Endometrium (tissue), 2 donors: ENCODE measurements at regions not wholly inside any gene's neighbourhood (a gene's known extent, or its start where the extent isn't known, plus 50 kb on each side); places are given as distances from the start of the nearest gene placed in this dataset.
"Not testable (repeated sequence)": the region's sequence is repeated elsewhere in the genome, so short reads cannot be mapped to it uniquely, and the experiment has no call there.

Experiments
- FAIRE-seq: peaks from 2 replicates; lab custom pipeline; 2012; peaks lifted over from hg19 to GRCh38; lab: Jason Lieb, UNC
- donor health status: control.
- donor health status: control.

DNA sequence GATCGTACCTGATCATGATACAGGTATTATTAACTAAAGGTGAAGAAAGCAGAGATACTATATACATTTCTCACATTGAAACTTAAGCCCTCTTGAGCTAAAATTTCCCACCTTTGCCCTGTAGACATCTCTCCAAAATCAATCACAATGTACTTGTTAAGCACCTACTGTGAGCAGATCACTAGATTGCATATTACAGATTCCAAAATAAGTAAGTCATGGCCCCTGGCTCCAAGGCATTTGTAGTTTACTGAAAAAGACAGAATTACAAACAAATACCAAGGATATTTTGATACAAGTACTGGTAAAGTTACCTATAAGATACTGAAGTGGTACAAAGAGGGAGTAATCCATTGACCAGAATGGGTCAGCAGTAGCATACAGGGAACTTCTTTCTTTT is 455.3 kb downstream of the STK39 start:
- no peak for FAIRE-seq

DNA sequence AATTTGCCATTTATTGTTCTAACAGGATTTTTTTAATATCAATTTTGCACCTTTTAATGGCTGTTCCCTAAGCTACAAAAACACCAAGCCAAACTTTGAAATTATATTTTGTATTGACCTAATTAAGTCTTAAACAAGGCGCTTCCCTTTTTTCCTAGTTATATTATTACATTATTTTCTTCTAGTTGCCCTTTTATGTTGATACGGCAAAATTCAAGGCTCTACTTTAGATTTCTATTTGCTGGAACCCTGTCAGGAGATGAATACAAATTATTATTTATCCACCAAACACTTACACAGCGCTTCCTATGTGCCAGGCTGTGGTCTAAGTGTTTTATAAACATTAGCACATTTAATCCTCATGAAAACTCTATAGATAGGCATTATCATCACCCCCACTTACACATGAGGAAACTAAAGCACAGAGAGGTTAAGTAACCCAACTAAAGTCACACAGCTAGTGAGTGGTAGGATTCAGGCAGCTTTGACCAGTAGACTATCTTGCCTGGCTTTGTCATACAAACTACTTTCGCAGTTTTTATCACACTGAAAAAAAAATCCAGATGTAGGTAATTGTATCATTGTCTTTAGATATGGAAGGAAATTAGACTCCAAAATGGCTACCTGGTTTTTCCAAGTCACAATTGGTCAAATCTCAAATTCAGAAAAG is 456.5 kb downstream of the STK39 start:
- no peak for FAIRE-seq

DNA sequence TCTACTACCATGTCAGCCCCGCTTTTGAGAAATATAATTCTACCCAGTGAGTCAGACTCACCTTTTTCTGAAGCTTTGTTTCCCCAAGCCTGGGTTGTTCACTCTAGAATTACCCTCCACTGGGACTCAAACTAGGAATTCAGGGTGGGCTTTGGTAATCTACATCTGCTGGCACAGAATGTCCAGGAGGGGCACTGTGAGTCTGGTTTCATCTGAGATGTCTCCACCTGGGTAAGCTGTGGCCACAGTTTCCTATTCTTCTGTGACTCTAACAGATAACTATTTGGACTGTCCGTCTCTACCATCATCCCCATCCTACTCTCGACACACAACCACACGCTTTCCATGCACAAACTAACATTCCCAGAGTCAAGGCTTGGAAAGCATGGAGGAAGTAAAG is 457.2 kb downstream of the STK39 start:
- FAIRE-seq, result no peak

DNA sequence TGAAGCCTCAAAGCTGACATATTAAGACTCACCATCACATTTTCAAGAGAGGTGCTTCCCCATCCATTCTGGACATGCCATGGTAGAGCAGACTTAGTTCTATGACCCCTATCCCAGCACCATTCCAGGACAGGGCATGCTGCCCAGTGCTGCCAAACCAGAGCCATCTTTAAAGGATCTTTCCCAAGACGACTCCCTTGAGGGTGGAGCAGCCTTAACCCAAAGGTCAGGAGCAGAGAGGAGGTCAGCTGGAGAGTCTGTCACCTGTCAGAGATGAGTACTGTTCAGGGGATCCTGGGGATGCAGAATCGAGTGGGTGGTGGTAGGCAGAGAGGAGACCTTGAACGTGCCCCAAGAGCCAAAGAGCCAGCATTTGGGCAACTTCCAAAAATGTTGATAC is 459.8 kb downstream of the STK39 start:
- no peak for FAIRE-seq

DNA sequence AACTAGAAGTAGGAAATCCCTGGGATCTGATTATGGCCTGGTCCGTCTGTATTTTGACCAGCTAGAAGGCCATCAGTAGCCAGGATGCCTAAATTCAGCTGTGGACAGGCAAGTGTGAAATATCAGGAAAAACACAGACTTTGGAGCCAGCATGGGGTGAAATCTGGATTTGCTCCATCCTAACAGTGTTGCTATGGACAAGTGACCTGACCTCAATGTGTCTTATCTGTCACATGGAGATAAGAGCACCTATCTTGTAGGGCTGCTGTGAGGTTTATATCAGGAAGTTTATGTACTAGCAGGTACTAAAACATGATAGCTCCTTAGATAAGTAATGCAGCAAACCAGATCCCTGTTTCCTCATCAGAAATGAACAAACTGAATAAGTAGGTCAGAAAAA is 460.4 kb downstream of the STK39 start:
- no peak for FAIRE-seq

DNA sequence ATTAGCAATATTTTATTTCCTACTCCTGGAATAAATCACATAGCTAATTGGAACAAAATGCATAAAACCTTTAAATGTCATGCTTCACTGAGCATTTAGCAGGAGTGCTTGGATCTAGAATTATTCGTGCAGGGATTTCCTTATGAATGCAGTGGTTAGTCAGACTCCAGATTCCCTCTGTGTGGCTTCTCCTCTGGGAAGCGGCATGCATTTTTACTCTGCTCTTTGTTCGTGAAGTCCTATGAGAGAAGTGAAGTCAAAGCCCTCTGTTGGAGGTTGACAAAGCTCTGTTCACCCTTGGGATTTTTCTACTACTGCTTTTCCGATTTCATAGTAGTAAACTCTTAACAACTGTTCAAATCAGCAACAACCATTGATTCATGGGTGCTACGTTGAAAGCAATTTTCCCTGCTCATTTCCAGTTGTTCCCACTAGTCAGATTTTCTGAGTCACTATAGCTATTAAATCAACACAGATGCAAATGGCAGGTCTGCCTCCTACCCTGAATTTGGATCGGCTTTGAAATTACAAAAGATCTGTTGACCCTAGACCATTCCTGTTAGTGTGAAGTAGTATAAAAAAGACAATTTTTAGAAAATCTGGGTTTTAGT is 461.7 kb downstream of the STK39 start:
- FAIRE-seq, result no peak

DNA sequence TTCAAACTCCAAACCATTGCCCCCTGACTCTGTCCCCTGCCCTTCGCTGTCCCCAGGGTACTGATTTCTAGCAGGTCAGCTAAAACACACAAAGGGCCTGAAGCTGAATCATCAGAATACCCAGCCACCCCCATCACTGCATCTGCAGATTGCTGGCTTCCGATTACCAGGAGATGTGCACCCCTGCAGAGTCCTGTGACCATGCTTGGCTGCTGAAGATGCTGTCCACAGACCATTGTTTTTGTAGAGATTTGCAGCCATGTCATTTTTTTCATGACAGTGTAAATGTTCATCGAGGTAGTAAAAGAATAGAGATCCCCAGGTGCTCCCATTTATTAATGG is 463.3 kb downstream of the STK39 start:
- no peak for FAIRE-seq

DNA sequence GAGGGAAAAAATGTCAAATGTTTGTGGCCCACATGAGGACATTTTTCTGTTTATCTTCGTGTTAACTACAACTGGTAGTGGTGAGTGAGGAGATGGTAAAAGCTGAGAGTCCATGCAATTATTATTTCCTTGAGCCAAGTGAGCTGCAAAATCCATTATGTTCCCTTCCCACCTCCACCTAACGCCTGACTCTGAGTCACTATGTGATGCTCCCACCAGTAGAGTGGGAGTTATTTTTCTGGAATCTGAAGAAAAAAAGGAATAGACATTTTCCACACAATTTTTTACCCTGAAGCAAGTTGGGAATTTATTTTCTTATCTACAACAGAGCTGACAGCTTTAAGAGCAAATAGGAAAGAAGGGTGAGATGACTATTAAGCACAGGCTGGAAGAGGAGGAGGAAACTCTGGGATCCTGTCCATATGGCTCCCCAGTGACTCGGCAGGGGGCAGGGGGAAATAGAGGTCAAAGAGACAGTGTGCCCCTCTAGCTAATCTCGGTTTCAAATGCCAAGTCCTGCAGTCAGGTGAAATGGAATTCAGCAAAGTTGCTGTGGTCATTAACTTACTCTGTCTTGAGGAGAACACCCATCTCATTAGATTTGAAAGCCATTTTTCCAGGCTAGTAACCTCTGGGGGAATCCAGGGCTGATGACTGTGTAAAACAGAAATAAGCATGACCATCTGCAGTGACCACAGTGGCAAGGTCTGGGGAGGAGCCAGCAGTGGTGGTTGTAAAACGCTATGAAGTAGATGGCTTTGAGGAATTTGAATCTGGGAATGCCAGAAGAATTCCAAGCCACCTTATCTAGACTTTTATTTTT is 463.9 kb downstream of the STK39 start:
- FAIRE-seq, result peak; percentile 86

DNA sequence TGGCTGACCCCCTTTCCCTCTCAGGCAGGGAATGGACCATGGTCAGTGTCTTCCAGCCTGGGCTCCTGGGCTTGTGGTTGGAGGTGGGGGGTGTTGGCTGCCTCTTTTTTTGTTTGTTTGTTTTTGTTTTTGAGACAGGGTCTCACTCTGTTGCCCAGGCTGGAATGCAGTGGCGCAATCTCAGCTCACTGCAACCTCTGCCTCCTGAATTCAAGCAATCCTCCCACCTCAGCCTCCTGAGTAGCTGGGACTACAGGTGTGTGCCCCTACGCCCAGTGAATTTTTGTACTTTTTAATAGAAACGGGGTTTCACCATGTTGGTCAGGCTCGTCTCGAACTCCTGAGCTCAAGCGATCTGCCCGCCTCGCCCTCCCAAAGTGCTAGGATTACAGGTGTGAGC is 465.8 kb downstream of the STK39 start:
- FAIRE-seq, result not testable (repeated sequence)

DNA sequence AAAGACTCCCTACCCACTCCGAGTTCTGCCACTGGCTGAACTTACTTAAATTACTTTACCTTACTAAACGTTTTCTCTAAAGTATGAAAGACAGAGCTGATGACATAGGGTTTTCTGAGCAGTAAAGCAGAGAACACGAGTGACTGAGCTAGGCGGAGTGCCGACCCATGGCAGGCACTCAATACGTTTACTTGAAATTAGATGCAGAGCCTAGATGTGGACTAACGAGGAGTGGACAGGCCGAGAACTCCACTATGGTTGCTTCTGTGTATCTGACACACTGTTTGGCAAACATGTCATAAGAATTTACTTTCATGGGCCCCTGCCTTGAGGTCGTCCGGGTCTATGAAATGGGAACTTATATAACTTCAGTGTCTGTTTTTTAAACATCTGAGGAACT is 471.0 kb downstream of the STK39 start:
- no peak for FAIRE-seq

DNA sequence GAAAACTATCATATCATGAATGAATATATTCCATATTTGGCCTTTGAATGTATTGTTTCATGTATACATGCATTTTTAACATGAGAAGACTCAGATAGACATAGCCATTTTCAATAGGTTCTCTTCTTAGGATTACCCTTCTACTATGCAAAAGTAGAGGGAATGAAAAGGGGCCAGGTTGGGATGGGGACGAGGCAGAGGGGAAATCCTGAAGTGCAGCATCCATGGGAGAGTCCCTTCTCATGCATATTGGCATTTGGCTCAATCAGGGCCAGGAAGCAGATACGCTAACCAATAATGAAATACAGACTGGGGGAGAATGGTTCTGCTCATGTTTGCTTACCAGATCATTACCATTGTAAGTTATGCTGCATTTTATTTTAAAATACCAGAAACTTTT is 475.8 kb downstream of the STK39 start:
- FAIRE-seq, result no peak

DNA sequence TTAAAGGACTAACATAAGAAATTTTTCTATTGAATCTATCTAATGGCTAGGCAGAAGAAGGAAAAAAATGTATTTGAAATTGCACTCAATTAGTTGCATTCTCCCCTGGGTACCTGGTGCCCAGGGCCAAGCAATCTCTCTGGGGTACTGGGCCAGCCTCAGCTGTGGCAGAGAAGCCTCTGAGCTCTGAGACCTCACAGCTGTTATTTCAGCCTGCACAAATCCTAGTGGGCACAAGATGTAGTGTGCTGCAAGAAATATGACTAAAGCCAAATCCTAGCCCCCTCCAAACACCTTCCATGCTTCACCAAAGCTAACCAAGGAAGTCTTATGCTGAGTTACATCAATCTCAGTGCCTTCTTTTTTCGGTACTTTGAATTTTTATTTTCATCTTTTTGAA is 478.4 kb downstream of the STK39 start:
- FAIRE-seq, result no peak

DNA sequence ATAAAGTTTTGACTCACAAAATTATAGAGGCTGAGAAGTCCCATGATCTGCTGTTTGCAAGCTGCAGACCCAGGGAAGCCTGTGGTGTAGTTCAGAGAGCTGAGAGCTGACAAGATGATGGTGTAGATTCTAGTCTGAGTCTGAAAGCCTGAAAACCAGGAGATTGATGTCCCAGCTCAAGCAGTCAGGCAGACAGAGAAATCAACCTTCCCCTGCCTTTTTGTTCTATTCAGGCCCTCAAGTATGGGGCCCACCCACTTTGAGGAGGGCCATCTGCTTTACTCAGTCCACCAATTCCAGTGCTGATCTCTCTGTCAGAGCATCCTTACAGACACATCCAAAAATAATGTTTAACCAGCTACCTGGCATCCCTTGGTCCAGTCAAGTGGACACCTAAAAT is 479.6 kb downstream of the STK39 start:
- FAIRE-seq, result no peak

DNA sequence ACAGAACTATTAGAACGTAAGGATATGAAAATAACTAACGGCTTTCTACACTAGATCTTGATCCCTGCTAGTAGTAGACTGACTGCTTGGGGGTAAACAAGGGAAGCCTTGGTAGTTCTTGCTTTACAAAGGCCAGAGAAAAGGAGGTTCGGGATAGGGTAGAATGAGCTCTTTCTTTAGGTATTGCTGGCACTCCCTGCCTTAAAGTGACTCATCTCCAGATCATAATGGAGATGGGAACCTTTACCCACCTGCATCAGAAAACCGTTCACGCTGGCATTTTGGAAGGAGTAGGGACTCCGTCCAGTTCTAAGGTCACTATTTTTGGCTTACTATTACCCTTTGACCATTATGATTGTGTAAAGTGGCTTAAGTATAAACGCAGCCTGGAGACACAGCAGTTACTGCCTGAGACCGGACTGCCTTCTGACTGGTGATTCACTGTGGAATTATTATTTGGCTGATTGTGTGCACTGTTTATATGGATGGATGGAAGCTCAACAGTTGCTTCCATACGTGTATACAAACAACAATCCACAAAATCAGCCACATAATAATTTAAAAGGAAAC is 482.5 kb downstream of the STK39 start:
- FAIRE-seq, result no peak

DNA sequence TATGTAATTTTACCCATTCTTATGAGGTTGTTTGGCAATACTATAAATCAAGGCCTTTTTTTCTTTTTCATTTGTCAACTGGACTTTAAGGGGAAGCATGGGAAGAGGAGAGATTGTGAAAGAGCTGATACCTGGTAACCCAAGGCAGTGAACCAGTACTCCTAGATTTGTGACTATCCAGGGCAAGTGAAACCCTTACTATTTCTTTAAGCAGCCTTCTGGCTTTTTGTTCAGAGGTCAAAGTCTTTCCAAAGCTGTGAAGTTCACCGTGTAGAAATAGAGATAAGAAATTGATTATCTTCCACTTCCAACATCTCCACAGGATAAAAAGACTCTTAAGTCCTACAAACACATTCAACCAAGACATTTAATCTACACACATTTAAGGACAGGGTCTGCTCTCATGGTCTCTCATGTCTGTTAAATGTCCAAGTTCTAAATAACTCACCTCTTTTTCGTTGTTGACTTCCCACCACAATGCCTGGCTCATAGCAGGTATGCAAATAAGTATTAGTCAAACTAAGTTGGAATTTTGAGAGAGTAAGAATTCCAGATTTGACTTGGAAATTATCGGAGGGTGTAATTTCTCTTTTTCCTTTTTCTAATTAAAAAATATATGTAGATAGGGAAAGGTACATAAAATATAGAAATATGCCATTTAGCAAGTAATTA is 485.8 kb downstream of the STK39 start:
- no peak for FAIRE-seq

DNA sequence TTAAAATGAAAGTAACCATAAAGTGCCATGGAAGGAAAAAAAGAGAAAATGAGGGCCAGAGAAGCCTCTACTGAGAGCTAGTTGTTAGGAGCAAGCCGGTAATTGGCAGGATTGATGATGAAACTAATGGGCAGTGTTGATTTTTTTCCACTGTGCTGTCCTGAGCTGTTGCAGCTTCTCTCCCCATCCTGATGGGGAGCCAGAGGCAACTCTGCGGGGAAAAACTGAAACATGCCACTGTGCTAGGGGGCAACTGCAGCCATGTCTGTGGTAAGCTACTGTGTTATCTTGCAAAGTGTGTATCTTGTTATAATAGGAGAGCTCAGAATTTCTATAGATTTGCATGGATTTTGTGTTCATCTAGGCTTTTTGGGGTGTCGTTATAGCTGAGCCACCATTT is 487.9 kb downstream of the STK39 start:
- FAIRE-seq, result no peak

DNA sequence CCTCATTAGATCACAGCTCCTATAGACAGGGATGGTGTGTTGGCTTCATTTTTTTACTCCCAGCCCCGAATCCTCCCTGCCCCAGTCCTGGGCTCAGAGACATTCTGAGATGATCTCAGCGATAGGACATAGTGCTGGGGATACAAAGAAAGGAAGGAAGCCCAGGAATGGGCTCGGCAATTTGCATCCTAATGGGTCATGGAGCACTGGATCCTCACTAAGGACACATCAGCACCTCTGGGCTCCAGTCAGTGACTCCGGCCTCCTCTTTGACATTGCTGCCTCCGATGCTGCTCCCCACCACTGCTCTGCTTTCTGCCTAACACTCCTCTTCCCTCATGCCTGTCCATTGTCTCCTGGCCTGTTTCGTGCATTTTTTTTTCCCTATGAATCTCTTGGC is 489.1 kb downstream of the STK39 start:
- no peak for FAIRE-seq

DNA sequence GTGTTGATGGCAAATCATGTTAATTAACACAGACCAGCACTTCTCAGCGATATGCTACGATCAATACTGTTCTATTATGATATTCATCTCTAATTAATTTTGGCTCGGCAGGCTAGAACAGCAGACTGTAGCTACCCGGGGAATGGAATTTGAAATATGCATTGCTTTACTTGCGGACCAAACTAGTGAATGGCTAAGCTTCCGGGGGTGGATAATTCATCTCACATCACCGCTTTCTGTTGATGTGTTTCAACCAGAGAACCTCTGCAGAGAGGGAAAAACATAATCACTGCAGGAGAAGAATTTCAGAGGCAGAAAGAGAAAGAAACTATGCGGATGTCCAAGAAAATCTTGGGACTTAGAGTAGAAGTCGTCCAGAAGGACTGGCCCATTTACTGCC is 490.9 kb downstream of the STK39 start:
- FAIRE-seq, result no peak

DNA sequence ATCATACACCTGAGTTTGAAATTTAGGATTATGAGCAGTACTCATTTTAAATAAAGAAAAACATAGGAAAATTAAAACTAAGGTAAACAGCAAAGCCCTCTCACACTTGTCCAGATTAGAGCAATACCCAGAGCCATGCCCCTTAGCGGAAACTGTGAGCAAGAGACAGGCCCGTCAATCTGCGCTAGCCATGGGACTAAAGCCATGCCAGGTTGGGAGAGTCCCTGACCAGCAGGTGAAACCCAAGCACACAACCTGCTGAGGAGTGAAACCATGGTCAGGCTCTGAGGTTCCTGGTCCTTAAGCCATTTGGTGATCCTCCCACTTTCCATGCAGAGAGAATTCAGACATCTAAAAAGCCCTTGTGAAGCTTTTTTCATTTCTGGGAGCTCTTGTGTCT is 494.3 kb downstream of the STK39 start:
- no peak for FAIRE-seq

DNA sequence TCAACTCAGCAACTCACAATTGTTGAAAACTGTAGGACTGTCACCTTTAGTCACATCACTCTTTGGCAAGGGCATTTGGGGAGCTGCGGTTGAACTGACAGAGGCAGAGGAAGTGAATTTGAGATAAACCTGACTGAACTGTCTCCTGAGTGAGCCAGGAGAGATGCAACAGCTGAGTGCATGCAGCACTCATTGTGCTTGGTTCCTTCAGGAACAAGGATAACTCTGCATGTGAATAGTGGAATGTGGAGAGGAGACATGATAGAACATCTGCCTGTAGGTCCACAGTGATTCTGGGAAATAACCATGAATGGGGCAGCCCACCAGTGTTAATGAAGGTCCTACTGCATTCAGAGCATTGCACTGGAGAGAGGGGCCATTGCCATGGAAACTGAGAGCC is 494.7 kb downstream of the STK39 start:
- no peak for FAIRE-seq

DNA sequence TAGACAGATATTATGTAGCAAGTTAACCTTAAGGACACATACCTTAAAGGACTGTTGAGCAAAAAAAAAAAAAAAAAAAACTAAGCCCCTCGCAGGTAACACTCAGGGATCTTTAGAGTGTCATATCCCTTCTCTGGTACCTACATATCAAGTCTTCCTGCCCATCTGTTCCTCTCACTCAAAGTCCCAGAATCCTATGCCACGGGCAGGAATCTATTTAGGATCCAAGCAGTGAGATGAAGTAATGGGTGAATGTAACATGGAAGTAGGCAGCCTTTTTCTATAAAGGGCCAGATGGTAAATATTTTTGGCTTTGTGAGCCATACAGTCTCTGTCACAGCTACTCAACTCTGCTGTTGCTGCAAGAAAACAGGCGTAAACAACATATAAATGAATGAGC is 496.7 kb downstream of the STK39 start:
- FAIRE-seq, result no peak

DNA sequence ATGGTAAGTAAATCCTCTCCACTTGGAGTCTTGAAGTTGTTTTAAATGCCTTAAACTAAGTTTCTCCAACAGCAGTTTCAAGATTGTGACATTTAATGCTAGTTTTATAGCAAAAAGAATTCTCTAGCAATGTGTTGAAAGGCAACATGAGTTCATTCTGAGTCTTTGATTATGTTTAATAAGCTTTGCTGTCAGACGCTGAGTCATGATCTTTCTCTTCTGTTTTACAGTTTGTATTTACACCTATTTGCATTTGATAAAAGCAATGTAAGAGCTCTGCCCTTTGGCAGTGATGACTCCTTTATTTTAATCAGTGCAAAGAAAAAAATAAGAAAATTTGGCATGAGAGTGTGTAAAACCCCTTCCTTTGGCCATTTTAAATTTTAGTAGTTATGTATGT is 497.7 kb downstream of the STK39 start:
- FAIRE-seq, result no peak

DNA sequence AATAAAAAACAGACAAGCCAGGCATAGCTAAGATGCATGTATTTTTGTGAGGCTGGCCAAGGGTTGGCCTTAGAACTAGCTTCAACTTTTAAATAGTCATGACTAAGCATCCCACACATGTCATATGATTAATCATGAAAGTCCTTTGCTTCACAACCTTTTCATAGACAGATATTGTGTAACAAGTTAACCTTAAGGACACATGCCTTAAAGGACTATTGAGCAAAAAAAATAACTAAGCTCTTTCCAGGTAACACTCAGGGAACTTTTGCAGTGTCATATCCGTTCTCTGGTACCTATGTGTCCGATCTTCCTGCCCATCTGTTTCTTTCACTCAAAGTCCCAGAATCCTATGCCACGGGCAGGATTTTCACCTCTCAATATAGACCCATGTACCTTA is 498.4 kb downstream of the STK39 start:
- FAIRE-seq, result no peak
